CD14-positive monocyte (primary cell): ENCODE measurements at regions not wholly inside any gene's neighbourhood (a gene's known extent, or its start where the extent isn't known, plus 50 kb on each side); places are given as distances from the start of the nearest gene placed in this dataset.
"Not testable (repeated sequence)": the region's sequence is repeated elsewhere in the genome, so short reads cannot be mapped to it uniquely, and the experiment has no call there.

Experiments used
- DNase-seq, 3 donors: peaks; one replicate each; pipeline ENCODE4 v3.0.0-alpha.2; 2011 to 2022
- H2AFZ ChIP-seq: 2 replicates; pipeline ENCODE4 v1.6.0; 2012; ENCODE audit warnings: mild to moderate bottlenecking, low read depth, low read length, inconsistent platforms; ENCODE audit not compliant: insufficient read depth, poor library complexity, severe bottlenecking
- H3K27ac ChIP-seq, 2 donors: 1 replicate in 1 of 2; 2 replicates in 1 of 2; pipeline ENCODE4 v1.5.1; 2012 to 2013; ENCODE audit warnings: low read length in 2 of 2, control low read depth in 1 of 2, inconsistent platforms in 1 of 2, low read depth in 1 of 2, mild to moderate bottlenecking in 1 of 2
- H3K27me3 ChIP-seq, 2 donors: one replicate each; pipeline versions ENCODE4 v1.6.0 to v1.6.1; 2011 to 2013; ENCODE audit warnings: low read length in 2 of 2; ENCODE audit not compliant: control insufficient read depth in 2 of 2, insufficient read depth in 2 of 2
- H3K36me3 ChIP-seq, 2 donors: replicated peaks in 1 of 2; 1 replicate in 1 of 2; 2 replicates in 1 of 2; pipeline versions ENCODE4 v1.5.1 to v1.6.1; 2012 to 2013; ENCODE audit warnings: low read length in 2 of 2, control low read depth in 1 of 2, inconsistent platforms in 1 of 2, mild to moderate bottlenecking in 1 of 2; ENCODE audit not compliant: insufficient read depth in 2 of 2, control insufficient read depth in 1 of 2
- H3K4me1 ChIP-seq, 2 donors: 1 replicate in 1 of 2; 2 replicates in 1 of 2; pipeline versions ENCODE4 v1.5.1 to v1.6.1; 2012 to 2013; ENCODE audit warnings: low read length in 2 of 2, control low read depth in 1 of 2, inconsistent platforms in 1 of 2, mild to moderate bottlenecking in 1 of 2, moderate library complexity in 1 of 2; ENCODE audit not compliant: insufficient read depth in 2 of 2, control insufficient read depth in 1 of 2
- H3K4me2 ChIP-seq: replicated peaks from 2 replicates; pipeline ENCODE3; 2012; ENCODE audit warnings: low read length, moderate library complexity, mild to moderate bottlenecking; ENCODE audit not compliant: poor library complexity, severe bottlenecking; ENCODE audit errors: extremely low read depth
- H3K4me3 ChIP-seq, 3 experiments: fragments of 200-600 bp in 1 of 3; sonication (generic) in 1 of 3; replicated peaks in 1 of 3; 1 replicate in 2 of 3; 2 replicates in 1 of 3; pipeline ENCODE4 v1.5.1; 2011 to 2013; ENCODE audit warnings: low read length in 3 of 3, mild to moderate bottlenecking in 3 of 3, control low read depth in 2 of 3, low read depth in 2 of 3, inconsistent platforms in 1 of 3, moderate library complexity in 1 of 3
- H3K79me2 ChIP-seq: 2 replicates; pipeline ENCODE4 v1.6.0; 2012; ENCODE audit warnings: mild to moderate bottlenecking, control low read depth, inconsistent platforms, low read length, moderate library complexity; ENCODE audit not compliant: insufficient read depth
- H3K9ac ChIP-seq: 2 replicates; pipeline ENCODE4 v1.6.0; 2017; ENCODE audit warnings: low read length, mild to moderate bottlenecking; ENCODE audit not compliant: insufficient read depth, poor library complexity, severe bottlenecking
- H3K9me3 ChIP-seq, 2 donors: replicated peaks in 1 of 2; 1 replicate in 1 of 2; 2 replicates in 1 of 2; pipeline versions ENCODE4 v1.5.1 to v1.6.1; 2012 to 2013; ENCODE audit warnings: low read length in 2 of 2, control low read depth in 1 of 2; ENCODE audit not compliant: control insufficient read depth in 1 of 2, insufficient read depth in 1 of 2
- H4K20me1 ChIP-seq: 2 replicates; pipeline ENCODE4 v1.6.0; 2012; ENCODE audit warnings: mild to moderate bottlenecking, low read length, control low read depth, moderate library complexity; ENCODE audit not compliant: insufficient read depth
- H3K27ac Mint-ChIP-seq, 7 donors: one replicate each; pipeline ENCODE4 v1.8.0; 2020; ENCODE audit warnings: mild to moderate bottlenecking in 7 of 7, mixed read lengths in 7 of 7, moderate library complexity in 6 of 7, inconsistent platforms in 2 of 7
- H3K27me3 Mint-ChIP-seq, 3 donors: one replicate each; pipeline ENCODE4 v1.8.0; 2021 to 2022; ENCODE audit warnings: low read depth in 3 of 3, mild to moderate bottlenecking in 3 of 3, mixed read lengths in 3 of 3, moderate library complexity in 3 of 3, inconsistent platforms in 1 of 3
- H3K36me3 Mint-ChIP-seq, 2 donors: one replicate each; pipeline ENCODE4 v1.8.0; 2020; ENCODE audit warnings: mixed read lengths in 2 of 2, inconsistent platforms in 1 of 2, mild to moderate bottlenecking in 1 of 2
- H3K4me1 Mint-ChIP-seq: one replicate; pipeline ENCODE4 v1.8.0; 2020; ENCODE audit warnings: mild to moderate bottlenecking, mixed read lengths
- H3K4me3 Mint-ChIP-seq, 2 donors: one replicate each; pipeline ENCODE4 v1.8.0; 2020; ENCODE audit warnings: mild to moderate bottlenecking in 2 of 2, mixed read lengths in 2 of 2, moderate library complexity in 1 of 2
- H3K9me3 Mint-ChIP-seq, 7 donors: one replicate each; pipeline ENCODE4 v1.8.0; 2020 to 2022; ENCODE audit warnings: mixed read lengths in 7 of 7, mild to moderate bottlenecking in 6 of 7, moderate library complexity in 6 of 7, inconsistent platforms in 2 of 7
- WGBS: methylation state at CpG from one replicate; pipeline ENCODE4 v1.1.5; 2013; ENCODE audit warnings: missing lambda C conversion rate; ENCODE audit not compliant: insufficient coverage; 5-methylcytosine and 5-hydroxymethylcytosine counted together
- intact Hi-C, 2 donors: fragments of 100-400 bp; cut with micrococcal nuclease; formaldehyde crosslinking; loops; one replicate each; pipeline versions ENCODE4 v1.15.0 to v1.15.1; 2023
- TF ChIP-seq, protein P1 (sequence below): fragments of 200-600 bp; IDR thresholded peaks from one replicate; pipeline ENCODE4 v1.8.0; 2022; ENCODE audit warnings: antibody characterized with exemption, mild to moderate bottlenecking

DNA sequence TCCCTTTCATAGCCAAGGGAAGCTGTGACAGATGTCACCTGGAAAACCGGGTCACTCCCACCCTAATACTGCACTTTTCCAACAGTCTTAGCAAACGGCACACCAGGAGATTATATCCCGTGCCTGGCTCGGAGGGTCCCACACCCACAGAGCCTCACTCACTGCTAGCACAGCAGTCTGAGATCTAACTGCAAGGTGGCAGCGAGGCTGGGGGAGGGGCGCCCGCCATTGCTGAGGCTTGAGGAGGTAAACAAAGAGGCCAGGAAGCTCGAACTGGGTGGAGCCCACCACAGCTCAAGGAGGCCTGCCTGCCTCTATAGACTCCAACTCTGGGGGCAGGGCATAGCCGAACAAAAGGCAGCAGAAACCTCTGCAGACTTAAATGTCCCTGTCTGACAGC is 199.2 kb downstream of the TMEM47 start:
- H3K4me3 Mint-ChIP-seq, H3K36me3 ChIP-seq, H3K4me3 ChIP-seq, H2AFZ ChIP-seq, H4K20me1 ChIP-seq, H3K36me3 Mint-ChIP-seq, H3K27me3 ChIP-seq, H3K4me2 ChIP-seq, H3K9me3 ChIP-seq, H3K9ac ChIP-seq, DNase-seq, H3K4me1 ChIP-seq, H3K27ac Mint-ChIP-seq, H3K4me1 Mint-ChIP-seq, intact Hi-C loops, H3K27me3 Mint-ChIP-seq, H3K27ac ChIP-seq, H3K79me2 ChIP-seq: not testable (repeated sequence)
- no CpG with 5 or more reads among the region's 9 CpGs for WGBS
- peaks cover 0 to 10% (median 3%) of the 10 kb centered on the region in 7 donors for H3K9me3 Mint-ChIP-seq

DNA sequence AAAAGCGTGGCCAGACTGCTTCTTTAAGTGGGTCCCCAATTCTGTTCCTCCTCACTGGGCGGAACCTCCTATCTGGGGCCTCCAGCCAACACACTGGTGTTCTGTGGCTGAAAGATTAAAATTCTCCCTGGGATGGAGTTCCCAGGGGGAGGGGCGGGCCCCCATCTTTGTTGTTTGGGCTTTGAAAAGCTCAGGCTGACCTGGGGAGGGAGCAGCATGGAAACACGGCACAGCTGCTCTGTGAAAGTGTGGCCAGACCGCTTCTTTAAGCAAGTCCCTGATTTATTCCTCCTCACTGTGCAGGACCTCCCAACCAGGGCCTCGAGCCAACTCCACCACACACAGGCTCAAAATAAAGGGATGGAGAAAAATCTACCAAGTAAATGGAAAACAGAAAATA is 219.5 kb downstream of the TMEM47 start:
- H3K4me2 ChIP-seq: no peak overlapping the region
- no peak overlapping the region for H3K27ac ChIP-seq
- TF ChIP-seq, protein P1, sequence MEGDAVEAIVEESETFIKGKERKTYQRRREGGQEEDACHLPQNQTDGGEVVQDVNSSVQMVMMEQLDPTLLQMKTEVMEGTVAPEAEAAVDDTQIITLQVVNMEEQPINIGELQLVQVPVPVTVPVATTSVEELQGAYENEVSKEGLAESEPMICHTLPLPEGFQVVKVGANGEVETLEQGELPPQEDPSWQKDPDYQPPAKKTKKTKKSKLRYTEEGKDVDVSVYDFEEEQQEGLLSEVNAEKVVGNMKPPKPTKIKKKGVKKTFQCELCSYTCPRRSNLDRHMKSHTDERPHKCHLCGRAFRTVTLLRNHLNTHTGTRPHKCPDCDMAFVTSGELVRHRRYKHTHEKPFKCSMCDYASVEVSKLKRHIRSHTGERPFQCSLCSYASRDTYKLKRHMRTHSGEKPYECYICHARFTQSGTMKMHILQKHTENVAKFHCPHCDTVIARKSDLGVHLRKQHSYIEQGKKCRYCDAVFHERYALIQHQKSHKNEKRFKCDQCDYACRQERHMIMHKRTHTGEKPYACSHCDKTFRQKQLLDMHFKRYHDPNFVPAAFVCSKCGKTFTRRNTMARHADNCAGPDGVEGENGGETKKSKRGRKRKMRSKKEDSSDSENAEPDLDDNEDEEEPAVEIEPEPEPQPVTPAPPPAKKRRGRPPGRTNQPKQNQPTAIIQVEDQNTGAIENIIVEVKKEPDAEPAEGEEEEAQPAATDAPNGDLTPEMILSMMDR: no peak
- H3K4me3 Mint-ChIP-seq: no peak overlapping the region
- no peaks in the 10 kb centered on the region for H3K4me1 ChIP-seq
- peaks cover 0 to 7% (median 2%) of the 10 kb centered on the region in 7 donors for H3K9me3 Mint-ChIP-seq
- no peak overlapping the region for H3K27ac Mint-ChIP-seq
- peaks cover 0 to 1% (median 0%) of the 10 kb centered on the region in 3 donors for H3K27me3 Mint-ChIP-seq
- no peaks in the 10 kb centered on the region for H3K36me3 ChIP-seq
- H2AFZ ChIP-seq: no peak overlapping the region
- intact Hi-C loops: no loop called here
- no peak overlapping the region for H3K4me3 ChIP-seq
- H3K9ac ChIP-seq: no peak overlapping the region
- no peaks in the 10 kb centered on the region for H4K20me1 ChIP-seq
- no peaks in the 10 kb centered on the region for H3K36me3 Mint-ChIP-seq
- peaks cover 0 to 15% of the 10 kb centered on the region in 2 donors for H3K9me3 ChIP-seq
- no CpG with 5 or more reads among the region's 6 CpGs for WGBS
- no peaks in the 10 kb centered on the region for H3K4me1 Mint-ChIP-seq
- DNase-seq: no peak
- no peaks in the 10 kb centered on the region for H3K79me2 ChIP-seq
- H3K27me3 ChIP-seq: no peaks in the 10 kb centered on the region
